Tibial nerve (tissue), 4 donors: ENCODE measurements at regions not wholly inside any gene's neighbourhood (a gene's known extent, or its start where the extent isn't known, plus 50 kb on each side); places are given as distances from the start of the nearest gene placed in this dataset.

ENCODE experiments used
- CTCF ChIP-seq, 5 experiments: fragments of 200-600 bp in 3 of 5; fragments of 450-650 bp in 2 of 5; sonication (generic) in 3 of 5; IDR thresholded peaks; one replicate each; pipeline ENCODE4 v1.5.1; 2016 to 2019; ENCODE audit warnings: antibody characterized with exemption in 5 of 5, mild to moderate bottlenecking in 3 of 5, moderate library complexity in 2 of 5
- EP300 ChIP-seq, 2 donors: sonication (generic); formaldehyde crosslinking; IDR thresholded peaks; one replicate each; pipeline ENCODE4 v1.6.1; 2017; ENCODE audit warnings: antibody characterized with exemption in 2 of 2, mild to moderate bottlenecking in 1 of 2

- TF ChIP-seq CTCF (IDR thresholded peaks at IDR 0.05), result peak; percentile 73 to 87 (median 80)
- TF ChIP-seq EP300 (IDR thresholded peaks at IDR 0.05), result peak in 1 of 2 donors; percentile 54
Observed at GRCh38 chr6:112780498-112781096, 433.5 kb downstream of the RFPL4B start.
